Neural cell (in vitro differentiated cells): ENCODE measurements at regions not wholly inside any gene's neighbourhood (a gene's known extent, or its start where the extent isn't known, plus 50 kb on each side); places are given as distances from the start of the nearest gene placed in this dataset.

ENCODE experiments used
- H2AFZ ChIP-seq: fragments of 200-600, 300-800 bp; sonication (generic), shearing (Covaris generic); 2 replicates; pipeline ENCODE4 v1.6.0; 2014; ENCODE audit warnings: low read depth, mild to moderate bottlenecking, antibody characterized with exemption, low read length, moderate library complexity
- H3F3A ChIP-seq: fragments of 200-600 bp; shearing (Covaris generic); 2 replicates; pipeline ENCODE4 v1.6.1; 2016; ENCODE audit warnings: mild to moderate bottlenecking, moderate library complexity, mixed read lengths, antibody characterized with exemption, low read length; ENCODE audit not compliant: insufficient read depth, poor library complexity, severe bottlenecking
- H3K27ac ChIP-seq: fragments of 200-600, 300-800 bp; sonication (generic), shearing (Covaris generic); 2 replicates; pipeline ENCODE4 v1.5.1; 2014; ENCODE audit warnings: mild to moderate bottlenecking, low read length, moderate library complexity
- H3K27me3 ChIP-seq: fragments of 300-800, 200-600 bp; sonication (generic), shearing (Covaris generic); 2 replicates; pipeline ENCODE4 v1.6.0; 2014; ENCODE audit warnings: mild to moderate bottlenecking, low read depth, low read length, moderate library complexity; ENCODE audit not compliant: insufficient read depth
- H3K36me3 ChIP-seq: fragments of 300-800, 200-600 bp; sonication (generic), shearing (Covaris generic); 2 replicates; pipeline ENCODE4 v1.5.1; 2014; ENCODE audit warnings: mild to moderate bottlenecking, antibody characterized with exemption, low read length, moderate library complexity; ENCODE audit not compliant: insufficient read depth
- H3K4me2 ChIP-seq: fragments of 300-800, 200-600 bp; sonication (generic), shearing (Covaris generic); 2 replicates; pipeline ENCODE4 v1.6.0; 2014; ENCODE audit warnings: mild to moderate bottlenecking, low read length
- H3K4me3 ChIP-seq: fragments of 300-800, 200-600 bp; sonication (generic), shearing (Covaris generic); 2 replicates; pipeline ENCODE4 v1.5.1; 2014; ENCODE audit warnings: mild to moderate bottlenecking, low read length, moderate library complexity
- H3K79me2 ChIP-seq: fragments of 200-600 bp; shearing (Covaris generic); replicated peaks from 2 replicates; pipeline ENCODE4 v1.6.0; 2014; ENCODE audit warnings: mild to moderate bottlenecking, low read length, moderate library complexity; ENCODE audit not compliant: insufficient read depth
- H3K9ac ChIP-seq: fragments of 300-800, 200-600 bp; sonication (generic), shearing (Covaris generic); 2 replicates; pipeline ENCODE4 v1.6.1; 2016; ENCODE audit warnings: mild to moderate bottlenecking, low read length, mixed read lengths
- H3K9me2 ChIP-seq: fragments of 200-600 bp; shearing (Covaris generic); 2 replicates; pipeline ENCODE4 v1.6.1; 2016; ENCODE audit warnings: mild to moderate bottlenecking, low read length, mixed read lengths; ENCODE audit not compliant: insufficient read depth
- H3K9me3 ChIP-seq: fragments of 200-600, 300-800 bp; sonication (generic), shearing (Covaris generic); 2 replicates; pipeline ENCODE4 v1.6.1; 2016; ENCODE audit warnings: mild to moderate bottlenecking, mixed run types, low read length, moderate library complexity, mixed read lengths
- H4K20me1 ChIP-seq: fragments of 200-600 bp; shearing (Covaris generic); 2 replicates; pipeline ENCODE4 v1.6.1; 2016; ENCODE audit warnings: mild to moderate bottlenecking, mixed run types; ENCODE audit not compliant: insufficient read depth
- EP300 ChIP-seq: fragments of 450-650 bp; conservative IDR thresholded peaks from 2 replicates; pipeline ENCODE4 v1.6.1; 2014; ENCODE audit warnings: antibody characterized with exemption, mild to moderate bottlenecking, moderate library complexity; ENCODE audit not compliant: poor library complexity, severe bottlenecking
- EZH2 ChIP-seq: fragments of 200-600, 300-800 bp; shearing (Covaris generic), sonication (generic); IDR thresholded peaks from 2 replicates; pipeline ENCODE4 v1.6.1; 2014; ENCODE audit warnings: antibody characterized with exemption, low read length, borderline replicate concordance, mild to moderate bottlenecking; ENCODE audit not compliant: insufficient read depth, poor library complexity, severe bottlenecking
- MXI1 ChIP-seq: fragments of 450-650 bp; conservative IDR thresholded peaks from 2 replicates; pipeline ENCODE4 v1.6.1; 2014; ENCODE audit warnings: antibody characterized with exemption, mild to moderate bottlenecking; ENCODE audit not compliant: poor library complexity, severe bottlenecking
- POLR2AphosphoS5 ChIP-seq: IDR thresholded peaks from 2 replicates; pipeline ENCODE4 v1.6.1; 2012
- RAD21 ChIP-seq: fragments of 450-650 bp; conservative IDR thresholded peaks from 2 replicates; pipeline ENCODE4 v1.6.1; 2014; ENCODE audit warnings: antibody characterized with exemption, mild to moderate bottlenecking, moderate library complexity
- SMC3 ChIP-seq: fragments of 450-650 bp; conservative IDR thresholded peaks from 2 replicates; pipeline ENCODE4 v1.6.1; 2014; ENCODE audit warnings: antibody characterized with exemption, mild to moderate bottlenecking, moderate library complexity; ENCODE audit not compliant: poor library complexity
- TAF1 ChIP-seq: IDR thresholded peaks from 2 replicates; pipeline ENCODE4 v1.6.1; 2012; ENCODE audit warnings: low read depth
- TF ChIP-seq, protein P1 (sequence below): fragments of 450-650 bp; IDR thresholded peaks from 2 replicates; pipeline ENCODE4 v1.5.1; 2014; ENCODE audit warnings: antibody characterized with exemption, mild to moderate bottlenecking, moderate library complexity; ENCODE audit not compliant: poor library complexity, severe bottlenecking

GRCh38 chr15:95279277-95280019 lies 1048.1 kb downstream of the MCTP2 start:
- H4K20me1 ChIP-seq: no peaks in the 10 kb centered on the region
- peaks cover 70% of the 10 kb centered on the region for H3K27me3 ChIP-seq
- no peak overlapping the region for H3K9ac ChIP-seq
- H2AFZ ChIP-seq: no peak overlapping the region
- H3K79me2 ChIP-seq: no peaks in the 10 kb centered on the region
- H3K27ac ChIP-seq: no peak overlapping the region
- TF ChIP-seq TAF1 (no peak), RAD21 (no peak), SMC3 (no peak)
- TF ChIP-seq, protein P1, sequence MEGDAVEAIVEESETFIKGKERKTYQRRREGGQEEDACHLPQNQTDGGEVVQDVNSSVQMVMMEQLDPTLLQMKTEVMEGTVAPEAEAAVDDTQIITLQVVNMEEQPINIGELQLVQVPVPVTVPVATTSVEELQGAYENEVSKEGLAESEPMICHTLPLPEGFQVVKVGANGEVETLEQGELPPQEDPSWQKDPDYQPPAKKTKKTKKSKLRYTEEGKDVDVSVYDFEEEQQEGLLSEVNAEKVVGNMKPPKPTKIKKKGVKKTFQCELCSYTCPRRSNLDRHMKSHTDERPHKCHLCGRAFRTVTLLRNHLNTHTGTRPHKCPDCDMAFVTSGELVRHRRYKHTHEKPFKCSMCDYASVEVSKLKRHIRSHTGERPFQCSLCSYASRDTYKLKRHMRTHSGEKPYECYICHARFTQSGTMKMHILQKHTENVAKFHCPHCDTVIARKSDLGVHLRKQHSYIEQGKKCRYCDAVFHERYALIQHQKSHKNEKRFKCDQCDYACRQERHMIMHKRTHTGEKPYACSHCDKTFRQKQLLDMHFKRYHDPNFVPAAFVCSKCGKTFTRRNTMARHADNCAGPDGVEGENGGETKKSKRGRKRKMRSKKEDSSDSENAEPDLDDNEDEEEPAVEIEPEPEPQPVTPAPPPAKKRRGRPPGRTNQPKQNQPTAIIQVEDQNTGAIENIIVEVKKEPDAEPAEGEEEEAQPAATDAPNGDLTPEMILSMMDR: no peak
- H3F3A ChIP-seq: no peaks in the 10 kb centered on the region
- no peaks in the 10 kb centered on the region for H3K9me3 ChIP-seq
- no peak overlapping the region for H3K4me2 ChIP-seq
- H3K36me3 ChIP-seq: no peaks in the 10 kb centered on the region
- H3K4me3 ChIP-seq: no peak overlapping the region
- H3K9me2 ChIP-seq: no peaks in the 10 kb centered on the region

DNA sequence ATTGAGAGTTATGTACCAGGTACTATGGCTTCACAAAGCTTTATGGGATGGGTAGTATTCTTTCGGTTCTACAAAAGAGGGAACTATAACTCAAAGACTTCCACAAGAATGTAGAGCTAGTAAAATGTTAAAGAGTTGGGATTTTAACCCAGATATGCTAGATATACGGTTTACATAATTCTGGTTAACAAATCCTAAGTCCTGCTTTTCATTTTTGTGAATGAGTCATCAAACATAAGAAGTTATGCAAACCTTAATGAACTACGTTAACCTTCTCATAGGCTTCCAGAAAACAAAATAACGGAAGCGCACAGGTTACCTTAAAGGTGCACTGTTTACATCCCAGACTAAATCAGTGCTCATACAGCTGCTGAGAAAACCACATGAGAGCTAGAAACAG lies 1049.3 kb downstream of the MCTP2 start:
- no peak overlapping the region for H3K4me3 ChIP-seq
- H4K20me1 ChIP-seq: no peaks in the 10 kb centered on the region
- H3F3A ChIP-seq: no peaks in the 10 kb centered on the region
- H2AFZ ChIP-seq: no peak overlapping the region
- TF ChIP-seq, protein P1: no peak
- no peak for TF ChIP-seq MXI1
- no peak for TF ChIP-seq RAD21
- H3K9ac ChIP-seq: no peak overlapping the region
- no peak overlapping the region for H3K4me2 ChIP-seq
- H3K79me2 ChIP-seq: no peaks in the 10 kb centered on the region
- H3K27ac ChIP-seq: no peak overlapping the region
- H3K36me3 ChIP-seq: no peaks in the 10 kb centered on the region
- H3K9me2 ChIP-seq: no peaks in the 10 kb centered on the region
- H3K27me3 ChIP-seq: peaks cover 79% of the 10 kb centered on the region
- H3K9me3 ChIP-seq: no peaks in the 10 kb centered on the region

DNA sequence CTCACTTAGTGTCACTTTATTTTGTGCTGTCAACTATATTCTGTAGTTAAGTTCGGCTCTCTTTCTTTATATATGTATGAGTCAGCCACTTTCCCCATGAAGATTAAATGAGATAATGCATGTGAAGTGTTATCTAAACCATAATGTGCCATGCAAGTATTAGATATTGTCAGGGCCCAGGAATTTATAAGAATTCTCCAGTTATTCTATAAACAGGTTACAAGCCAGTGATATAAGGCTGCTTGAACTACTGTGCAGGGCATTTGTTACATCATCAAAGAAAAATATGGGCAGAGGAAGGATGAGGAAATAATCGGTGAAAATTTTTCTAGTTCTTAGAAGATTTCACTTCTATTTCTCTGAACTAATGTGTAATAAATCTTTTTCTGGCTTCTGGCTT lies 1049.0 kb upstream of the NR2F2 start:
- Histone ChIP-seq H3F3A (no peaks in the 10 kb centered on the region), H3K9me2 (no peaks in the 10 kb centered on the region), H3K79me2 (no peaks in the 10 kb centered on the region), H2AFZ (no peak overlapping the region), H3K9ac (no peak overlapping the region), H4K20me1 (no peaks in the 10 kb centered on the region), H3K27me3 (peaks cover 81% of the 10 kb centered on the region), H3K27ac (no peak overlapping the region), H3K9me3 (no peaks in the 10 kb centered on the region), H3K4me2 (no peak overlapping the region), H3K4me3 (no peak overlapping the region), H3K36me3 (no peaks in the 10 kb centered on the region)
- TF ChIP-seq TAF1: no peak
- no peak for TF ChIP-seq SMC3
- no peak for TF ChIP-seq POLR2AphosphoS5
- TF ChIP-seq RAD21: no peak
- no peak for TF ChIP-seq EZH2
- TF ChIP-seq, protein P1: no peak
- TF ChIP-seq EP300: no peak
